ENCODE measurements at regions not wholly inside any gene's neighbourhood (a gene's known extent, or its start where the extent isn't known, plus 50 kb on each side); places are given as distances from the start of the nearest gene placed in this dataset.

DNA sequence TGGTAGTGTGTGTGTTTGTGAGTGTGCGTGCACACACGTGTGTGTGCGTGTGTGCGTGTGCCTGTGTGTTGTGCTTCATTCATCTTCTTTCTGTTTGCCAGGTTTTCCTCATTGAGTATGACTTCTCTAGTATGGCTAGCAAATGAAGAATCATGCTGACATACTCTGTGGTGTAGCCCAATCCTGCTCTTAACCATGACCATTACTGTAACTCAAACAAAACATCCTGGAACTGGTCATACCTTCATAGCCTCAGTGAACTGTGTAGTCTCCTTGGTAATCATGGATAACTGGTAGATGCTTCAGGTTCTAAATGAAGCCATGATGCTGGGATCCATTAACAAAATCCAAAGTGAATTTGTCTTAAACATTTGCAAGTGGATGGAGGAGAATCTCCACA is 1117.7 kb downstream of the BCL11B start:
- peaks cover 11 to 29% of the 10 kb centered on the region in 2 donors for H3K4me1 ChIP-seq (ENCODE audit: control insufficient read depth in 2 of 2, insufficient read depth in 2 of 2, low read length in 2 of 2)
- H3K4me3 ChIP-seq (ENCODE audit: low read length in 2 of 2): no peak overlapping the region
- H3K27me3 ChIP-seq (ENCODE audit: control insufficient read depth in 2 of 2, insufficient read depth in 1 of 2, low read length in 1 of 2): no peaks in the 10 kb centered on the region
- WGBS: 98% methylated on average over 4 of the region's 4 CpGs
- no peaks in the 10 kb centered on the region for H3K9me3 ChIP-seq (ENCODE audit: control insufficient read depth in 2 of 2, insufficient read depth in 1 of 2, low read length in 1 of 2)
- H3K27ac ChIP-seq (ENCODE audit: low read depth in 1 of 2, low read length in 1 of 2): no peak overlapping the region
- no peak for DNase-seq (ENCODE audit: low read depth in 6 of 9, low spot score in 9 of 9)
- peaks cover 0 to 35% of the 10 kb centered on the region in 2 donors for H3K36me3 ChIP-seq (ENCODE audit: control insufficient read depth in 2 of 2, insufficient read depth in 2 of 2, low read length in 1 of 2)

DNA sequence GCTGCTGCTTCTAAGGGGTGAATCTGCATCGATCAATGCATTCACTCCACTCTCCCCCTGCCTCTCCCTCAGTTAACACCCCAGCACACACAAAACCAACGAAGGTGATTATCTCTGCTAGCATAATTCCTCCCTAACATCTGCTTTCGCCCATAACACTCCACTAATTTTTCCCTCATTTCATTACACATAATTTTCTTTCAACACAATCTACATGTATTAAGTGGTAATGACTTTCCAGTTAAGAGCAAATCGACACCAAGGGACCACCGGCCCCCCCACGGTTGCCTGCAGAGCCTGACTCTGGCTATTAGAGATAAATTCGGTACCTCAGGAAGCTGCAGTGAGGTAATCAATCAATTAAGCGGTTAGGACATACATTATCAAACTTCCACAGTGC is 1115.6 kb downstream of the BCL11B start:
- no peak overlapping the region for H3K4me3 ChIP-seq (ENCODE audit: low read length in 2 of 2)
- peaks cover 11 to 34% of the 10 kb centered on the region in 2 donors for H3K4me1 ChIP-seq (ENCODE audit: control insufficient read depth in 2 of 2, insufficient read depth in 2 of 2, low read length in 2 of 2)
- peaks cover 0 to 25% of the 10 kb centered on the region in 2 donors for H3K36me3 ChIP-seq (ENCODE audit: control insufficient read depth in 2 of 2, insufficient read depth in 2 of 2, low read length in 1 of 2)
- H3K27ac ChIP-seq (ENCODE audit: low read depth in 1 of 2, low read length in 1 of 2): no peak overlapping the region
- H3K27me3 ChIP-seq (ENCODE audit: control insufficient read depth in 2 of 2, insufficient read depth in 1 of 2, low read length in 1 of 2): no peaks in the 10 kb centered on the region
- no peaks in the 10 kb centered on the region for H3K9me3 ChIP-seq (ENCODE audit: control insufficient read depth in 2 of 2, insufficient read depth in 1 of 2, low read length in 1 of 2)
- WGBS: 79% methylated on average over 8 of the region's 8 CpGs
- no peak for DNase-seq (ENCODE audit: low read depth in 6 of 9, low spot score in 9 of 9)

GRCh38 chr14:98160901-98161300 is 1111.1 kb downstream of the BCL11B start:
- H3K36me3 ChIP-seq (ENCODE audit: control insufficient read depth in 2 of 2, insufficient read depth in 2 of 2, low read length in 1 of 2): peaks cover 0 to 12% of the 10 kb centered on the region in 2 donors
- peaks cover 0 to under 1% of the 10 kb centered on the region in 2 donors for H3K9me3 ChIP-seq (ENCODE audit: control insufficient read depth in 2 of 2, insufficient read depth in 1 of 2, low read length in 1 of 2)
- H3K4me1 ChIP-seq (ENCODE audit: control insufficient read depth in 2 of 2, insufficient read depth in 2 of 2, low read length in 2 of 2): peaks cover 21 to 55% of the 10 kb centered on the region in 2 donors
- H3K4me3 ChIP-seq (ENCODE audit: low read length in 2 of 2): no peak overlapping the region
- 91% methylated on average over 9 of the region's 9 CpGs for WGBS
- H3K27me3 ChIP-seq (ENCODE audit: control insufficient read depth in 2 of 2, insufficient read depth in 1 of 2, low read length in 1 of 2): no peaks in the 10 kb centered on the region
- no peak for DNase-seq (ENCODE audit: low read depth in 6 of 9, low spot score in 9 of 9)
- H3K27ac ChIP-seq (ENCODE audit: low read depth in 1 of 2, low read length in 1 of 2): peak overlapping the region in 1 of 2 donors; percentile 0

GRCh38 chr14:98161356-98161755 is 1110.6 kb downstream of the BCL11B start:
- WGBS: 93% methylated on average over 4 of the region's 4 CpGs
- Histone ChIP-seq H3K9me3 (ENCODE audit: control insufficient read depth in 2 of 2, insufficient read depth in 1 of 2, low read length in 1 of 2) (peaks cover 0 to 3% of the 10 kb centered on the region in 2 donors), H3K27ac (ENCODE audit: low read depth in 1 of 2, low read length in 1 of 2) (peak overlapping the region in 1 of 2 donors; percentile 0)

GRCh38 chr14:98162856-98163805 is 1108.9 kb downstream of the BCL11B start:
- Histone ChIP-seq H3K36me3 (ENCODE audit: control insufficient read depth in 2 of 2, insufficient read depth in 2 of 2, low read length in 1 of 2) (peaks cover 0 to 9% of the 10 kb centered on the region in 2 donors), H3K27me3 (ENCODE audit: control insufficient read depth in 2 of 2, insufficient read depth in 1 of 2, low read length in 1 of 2) (no peaks in the 10 kb centered on the region), H3K9me3 (ENCODE audit: control insufficient read depth in 2 of 2, insufficient read depth in 1 of 2, low read length in 1 of 2) (peaks cover 0 to 3% of the 10 kb centered on the region in 2 donors), H3K27ac (ENCODE audit: low read depth in 1 of 2, low read length in 1 of 2) (peak overlapping the region in 1 of 2 donors; percentile 94), H3K4me3 (ENCODE audit: low read length in 2 of 2) (peak overlapping the region in 1 of 2 donors; percentile 41), H3K4me1 (ENCODE audit: control insufficient read depth in 2 of 2, insufficient read depth in 2 of 2, low read length in 2 of 2) (peaks cover 39 to 65% of the 10 kb centered on the region in 2 donors)
- 84% methylated on average over 26 of the region's 26 CpGs for WGBS
- DNase-seq (ENCODE audit: low read depth in 6 of 9, low spot score in 9 of 9): peak in 1 of 9 donors; percentile 42

More at GRCh38 chr14:98161356-98161755, 1110.6 kb downstream of the BCL11B start:
- H3K27me3 ChIP-seq (ENCODE audit: control insufficient read depth in 2 of 2, insufficient read depth in 1 of 2, low read length in 1 of 2): no peaks in the 10 kb centered on the region
- H3K4me3 ChIP-seq (ENCODE audit: low read length in 2 of 2): no peak overlapping the region
- H3K36me3 ChIP-seq (ENCODE audit: control insufficient read depth in 2 of 2, insufficient read depth in 2 of 2, low read length in 1 of 2): peaks cover 0 to 12% of the 10 kb centered on the region in 2 donors
- peaks cover 22 to 55% of the 10 kb centered on the region in 2 donors for H3K4me1 ChIP-seq (ENCODE audit: control insufficient read depth in 2 of 2, insufficient read depth in 2 of 2, low read length in 2 of 2)
- no peak for DNase-seq (ENCODE audit: low read depth in 6 of 9, low spot score in 9 of 9)

DNA sequence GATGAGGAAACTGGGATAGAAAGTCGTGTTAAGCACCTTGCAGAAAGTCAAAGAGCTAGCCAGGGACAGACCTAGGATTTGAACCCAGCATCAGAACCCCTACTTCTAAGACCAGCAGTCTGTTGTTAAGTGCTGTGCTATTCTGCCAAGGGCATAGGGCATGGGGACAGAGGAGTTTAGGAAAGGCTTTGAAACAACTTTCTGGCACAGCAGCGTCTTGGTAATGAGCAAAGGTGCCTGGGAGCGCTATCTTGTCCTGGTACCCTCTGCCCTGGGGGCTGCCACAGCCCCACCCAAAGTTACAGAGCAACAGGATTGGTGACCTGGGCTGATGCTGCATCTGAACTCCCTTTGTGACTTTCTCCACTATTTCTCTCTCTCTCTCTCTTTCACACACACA is 1108.1 kb downstream of the BCL11B start:
- WGBS: 74% methylated on average over 3 of the region's 3 CpGs
- peak overlapping the region in 1 of 2 donors; percentile 41 for H3K4me3 ChIP-seq (ENCODE audit: low read length in 2 of 2)
- H3K9me3 ChIP-seq (ENCODE audit: control insufficient read depth in 2 of 2, insufficient read depth in 1 of 2, low read length in 1 of 2): peaks cover 0 to 3% of the 10 kb centered on the region in 2 donors
- H3K4me1 ChIP-seq (ENCODE audit: control insufficient read depth in 2 of 2, insufficient read depth in 2 of 2, low read length in 2 of 2): peaks cover 47 to 72% of the 10 kb centered on the region in 2 donors
- H3K27ac ChIP-seq (ENCODE audit: low read depth in 1 of 2, low read length in 1 of 2): peak overlapping the region; percentile 8 to 94
- DNase-seq (ENCODE audit: low read depth in 6 of 9, low spot score in 9 of 9): peak in 1 of 9 donors; percentile 51
- H3K27me3 ChIP-seq (ENCODE audit: control insufficient read depth in 2 of 2, insufficient read depth in 1 of 2, low read length in 1 of 2): no peaks in the 10 kb centered on the region
- H3K36me3 ChIP-seq (ENCODE audit: control insufficient read depth in 2 of 2, insufficient read depth in 2 of 2, low read length in 1 of 2): peaks cover 0 to 9% of the 10 kb centered on the region in 2 donors

DNA sequence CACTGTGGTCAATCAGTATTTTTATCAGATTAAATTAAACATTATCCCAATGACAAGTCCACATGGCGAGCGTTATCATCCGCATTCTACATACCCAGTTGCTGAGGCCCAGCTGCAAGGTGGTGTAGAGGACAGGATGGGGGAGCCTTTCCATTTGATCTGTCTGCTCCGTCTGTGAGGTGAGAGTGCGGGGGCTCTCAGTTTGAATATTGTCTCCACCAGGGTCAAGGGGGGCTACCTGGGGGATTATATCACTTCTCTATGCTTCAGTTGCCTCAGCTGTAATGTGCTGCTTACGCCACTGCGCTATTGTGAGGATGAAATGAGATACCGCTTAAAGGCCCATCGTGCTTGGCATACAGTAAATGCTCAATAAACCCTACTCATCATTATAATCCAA is 1106.0 kb downstream of the BCL11B start:
- Histone ChIP-seq H3K27ac (ENCODE audit: low read depth in 1 of 2, low read length in 1 of 2) (peak overlapping the region in 1 of 2 donors; percentile 94), H3K4me1 (ENCODE audit: control insufficient read depth in 2 of 2, insufficient read depth in 2 of 2, low read length in 2 of 2) (peaks cover 61 to 89% of the 10 kb centered on the region in 2 donors), H3K36me3 (ENCODE audit: control insufficient read depth in 2 of 2, insufficient read depth in 2 of 2, low read length in 1 of 2) (peaks cover 0 to 9% of the 10 kb centered on the region in 2 donors), H3K27me3 (ENCODE audit: control insufficient read depth in 2 of 2, insufficient read depth in 1 of 2, low read length in 1 of 2) (no peaks in the 10 kb centered on the region), H3K9me3 (ENCODE audit: control insufficient read depth in 2 of 2, insufficient read depth in 1 of 2, low read length in 1 of 2) (peaks cover 0 to 3% of the 10 kb centered on the region in 2 donors), H3K4me3 (ENCODE audit: low read length in 2 of 2) (peak overlapping the region in 1 of 2 donors; percentile 41)
- WGBS: 92% methylated on average over 9 of the region's 9 CpGs
- DNase-seq (ENCODE audit: low read depth in 6 of 9, low spot score in 9 of 9): peak in 1 of 9 donors; percentile 61

DNA sequence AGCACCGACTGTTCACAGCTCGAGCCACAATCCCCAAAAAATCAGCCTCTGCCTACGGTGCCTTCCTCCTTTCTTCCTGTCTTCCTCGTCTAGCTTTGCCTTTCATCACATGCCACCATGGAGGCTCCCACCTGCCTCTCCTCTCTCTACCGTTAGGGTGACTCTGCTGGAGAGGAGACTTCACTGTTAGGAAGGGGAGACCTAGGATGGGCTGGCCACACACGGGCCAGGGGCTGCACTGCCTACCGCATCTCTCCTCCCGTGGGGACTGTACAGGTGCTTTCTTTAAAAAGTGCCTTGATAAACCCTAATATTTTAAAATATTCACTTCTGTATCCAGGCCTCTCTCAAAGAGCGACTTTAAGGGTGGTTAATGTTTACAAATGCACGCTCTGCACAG is 1104.7 kb downstream of the BCL11B start:
- H3K27me3 ChIP-seq (ENCODE audit: control insufficient read depth in 2 of 2, insufficient read depth in 1 of 2, low read length in 1 of 2): no peaks in the 10 kb centered on the region
- peaks cover 0 to 3% of the 10 kb centered on the region in 2 donors for H3K9me3 ChIP-seq (ENCODE audit: control insufficient read depth in 2 of 2, insufficient read depth in 1 of 2, low read length in 1 of 2)
- H3K4me1 ChIP-seq (ENCODE audit: control insufficient read depth in 2 of 2, insufficient read depth in 2 of 2, low read length in 2 of 2): peaks cover 74 to 96% of the 10 kb centered on the region in 2 donors
- 13% methylated on average over 10 of the region's 10 CpGs for WGBS
- H3K4me3 ChIP-seq (ENCODE audit: low read length in 2 of 2): peak overlapping the region; percentile 21 to 22
- peak overlapping the region; percentile 92 to 94 for H3K27ac ChIP-seq (ENCODE audit: low read depth in 1 of 2, low read length in 1 of 2)
- DNase-seq (ENCODE audit: low read depth in 6 of 9, low spot score in 9 of 9): peak in 1 of 9 donors; percentile 70
- H3K36me3 ChIP-seq (ENCODE audit: control insufficient read depth in 2 of 2, insufficient read depth in 2 of 2, low read length in 1 of 2): peaks cover 0 to 6% of the 10 kb centered on the region in 2 donors

GRCh38 chr14:98167705-98168104 is 1104.3 kb downstream of the BCL11B start:
- peak overlapping the region; percentile 21 to 22 for H3K4me3 ChIP-seq (ENCODE audit: low read length in 2 of 2)
- H3K9me3 ChIP-seq (ENCODE audit: control insufficient read depth in 2 of 2, insufficient read depth in 1 of 2, low read length in 1 of 2): peaks cover 0 to 3% of the 10 kb centered on the region in 2 donors
- DNase-seq (ENCODE audit: low read depth in 6 of 9, low spot score in 9 of 9): peak in 3 of 9 donors; percentile 56 to 79 (median 58)
- WGBS: 11% methylated on average over 15 of the region's 15 CpGs
- H3K36me3 ChIP-seq (ENCODE audit: control insufficient read depth in 2 of 2, insufficient read depth in 2 of 2, low read length in 1 of 2): peaks cover 0 to 2% of the 10 kb centered on the region in 2 donors
- H3K27ac ChIP-seq (ENCODE audit: low read depth in 1 of 2, low read length in 1 of 2): peak overlapping the region; percentile 92 to 94
- H3K27me3 ChIP-seq (ENCODE audit: control insufficient read depth in 2 of 2, insufficient read depth in 1 of 2, low read length in 1 of 2): no peaks in the 10 kb centered on the region
- H3K4me1 ChIP-seq (ENCODE audit: control insufficient read depth in 2 of 2, insufficient read depth in 2 of 2, low read length in 2 of 2): peaks cover 78 to 96% of the 10 kb centered on the region in 2 donors
